ENCODE measurements at regions not wholly inside any gene's neighbourhood (a gene's known extent, or its start where the extent isn't known, plus 50 kb on each side); places are given as distances from the start of the nearest gene placed in this dataset.

DNA sequence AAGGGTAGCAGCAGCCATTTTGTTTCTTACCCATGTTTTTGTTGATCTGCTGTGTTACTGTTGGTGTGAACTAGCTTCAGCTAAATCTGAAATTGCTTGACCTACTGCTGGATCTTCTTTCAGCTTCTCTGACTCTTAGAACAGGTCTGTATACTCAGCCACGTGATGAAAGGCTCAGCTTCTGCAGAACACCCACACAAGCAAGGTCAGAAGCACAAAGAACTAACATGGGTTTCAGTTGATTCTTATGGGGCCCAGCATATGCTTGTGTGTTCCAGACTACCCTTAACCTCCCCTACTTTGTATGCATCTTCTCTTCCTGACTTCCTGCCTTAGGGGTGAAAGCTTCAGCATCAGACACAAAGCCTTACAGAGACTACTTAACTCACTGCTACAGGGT, 186.8 kb downstream of the HGF start:
- in situ Hi-C loops (cut with HindIII; ENCODE audit: low sequenced_read_pairs), result no loop called here
- TF ChIP-seq, protein P1, sequence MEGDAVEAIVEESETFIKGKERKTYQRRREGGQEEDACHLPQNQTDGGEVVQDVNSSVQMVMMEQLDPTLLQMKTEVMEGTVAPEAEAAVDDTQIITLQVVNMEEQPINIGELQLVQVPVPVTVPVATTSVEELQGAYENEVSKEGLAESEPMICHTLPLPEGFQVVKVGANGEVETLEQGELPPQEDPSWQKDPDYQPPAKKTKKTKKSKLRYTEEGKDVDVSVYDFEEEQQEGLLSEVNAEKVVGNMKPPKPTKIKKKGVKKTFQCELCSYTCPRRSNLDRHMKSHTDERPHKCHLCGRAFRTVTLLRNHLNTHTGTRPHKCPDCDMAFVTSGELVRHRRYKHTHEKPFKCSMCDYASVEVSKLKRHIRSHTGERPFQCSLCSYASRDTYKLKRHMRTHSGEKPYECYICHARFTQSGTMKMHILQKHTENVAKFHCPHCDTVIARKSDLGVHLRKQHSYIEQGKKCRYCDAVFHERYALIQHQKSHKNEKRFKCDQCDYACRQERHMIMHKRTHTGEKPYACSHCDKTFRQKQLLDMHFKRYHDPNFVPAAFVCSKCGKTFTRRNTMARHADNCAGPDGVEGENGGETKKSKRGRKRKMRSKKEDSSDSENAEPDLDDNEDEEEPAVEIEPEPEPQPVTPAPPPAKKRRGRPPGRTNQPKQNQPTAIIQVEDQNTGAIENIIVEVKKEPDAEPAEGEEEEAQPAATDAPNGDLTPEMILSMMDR (IDR thresholded peaks at IDR 0.05; ENCODE audit: low read depth, low read length), result no peak
- no peak overlapping the region for H3K4me3 ChIP-seq (ENCODE audit: low read depth, low read length)
- DNase-seq (ENCODE audit: low read depth, low spot score), result no peak

DNA sequence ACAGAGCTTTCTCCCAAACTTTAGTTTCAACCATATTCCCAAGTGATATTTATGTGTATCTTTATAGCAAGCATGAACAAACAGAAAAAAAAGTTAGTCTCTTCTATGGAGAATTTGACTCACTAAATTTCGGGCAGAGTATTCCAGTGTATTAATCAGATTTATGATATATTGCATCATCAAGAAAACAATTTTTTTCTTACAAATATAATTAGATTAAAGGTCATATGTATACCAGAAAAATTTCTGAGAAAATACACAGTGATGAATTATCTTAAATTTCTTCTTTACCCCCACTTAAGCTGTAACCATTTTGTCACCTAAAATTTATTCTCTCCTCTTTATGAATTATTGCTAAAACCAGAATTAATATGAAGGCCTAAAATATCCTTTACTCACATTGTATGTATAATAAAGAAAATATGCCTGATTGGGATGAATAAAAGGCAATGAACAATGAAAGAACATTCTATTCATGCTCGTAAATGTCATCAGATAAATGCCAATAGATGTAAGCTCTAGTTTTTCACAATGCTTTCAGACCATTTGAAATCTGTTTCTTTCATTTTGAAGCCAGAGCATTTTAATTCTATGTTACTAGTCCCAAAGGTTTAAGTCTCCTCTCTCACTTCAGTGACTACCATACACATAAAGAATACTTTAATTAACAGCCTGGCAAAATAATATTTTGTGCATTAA, 192.1 kb downstream of the HGF start:
- TF ChIP-seq, protein P1 (IDR thresholded peaks at IDR 0.05; ENCODE audit: low read depth, low read length), result no peak
- DNase-seq (ENCODE audit: low read depth, low spot score), result no peak
- in situ Hi-C loops (cut with HindIII; ENCODE audit: low sequenced_read_pairs), result no loop called here
- no peak overlapping the region for H3K4me3 ChIP-seq (ENCODE audit: low read depth, low read length)

DNA sequence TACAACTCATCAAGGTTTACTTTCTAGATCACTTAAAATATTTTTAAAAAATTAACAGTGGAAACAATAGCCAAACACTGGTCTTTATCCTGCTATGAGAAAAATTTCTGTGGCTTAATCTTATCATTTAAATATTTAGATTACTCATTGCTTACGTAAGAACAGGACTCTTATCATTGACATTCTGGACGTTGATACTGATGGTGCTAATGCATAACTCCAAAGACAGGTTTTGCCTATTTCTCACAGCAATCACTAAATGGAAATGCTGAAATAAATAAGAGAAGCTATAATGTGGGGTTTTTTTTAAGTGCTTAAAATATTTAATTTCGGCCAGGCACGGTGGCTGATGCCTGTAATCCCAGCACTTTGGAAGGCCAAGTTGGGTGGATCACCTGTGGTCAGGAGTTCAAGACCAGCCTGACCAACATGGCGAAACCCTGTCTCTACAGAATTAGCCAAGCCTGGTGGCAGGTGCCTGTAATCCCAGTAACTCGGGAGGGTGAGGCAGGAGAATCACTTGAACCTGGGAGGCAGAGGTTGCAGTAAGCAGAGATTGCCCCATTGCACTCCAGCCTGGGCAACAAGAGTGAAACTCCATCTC, 195.0 kb downstream of the HGF start:
- in situ Hi-C loops (cut with HindIII; ENCODE audit: low sequenced_read_pairs), result no loop called here
- TF ChIP-seq, protein P1 (IDR thresholded peaks at IDR 0.05; ENCODE audit: low read depth, low read length), result no peak
- no peak for DNase-seq (ENCODE audit: low read depth, low spot score)
- H3K4me3 ChIP-seq (ENCODE audit: low read depth, low read length), result no peak overlapping the region

DNA sequence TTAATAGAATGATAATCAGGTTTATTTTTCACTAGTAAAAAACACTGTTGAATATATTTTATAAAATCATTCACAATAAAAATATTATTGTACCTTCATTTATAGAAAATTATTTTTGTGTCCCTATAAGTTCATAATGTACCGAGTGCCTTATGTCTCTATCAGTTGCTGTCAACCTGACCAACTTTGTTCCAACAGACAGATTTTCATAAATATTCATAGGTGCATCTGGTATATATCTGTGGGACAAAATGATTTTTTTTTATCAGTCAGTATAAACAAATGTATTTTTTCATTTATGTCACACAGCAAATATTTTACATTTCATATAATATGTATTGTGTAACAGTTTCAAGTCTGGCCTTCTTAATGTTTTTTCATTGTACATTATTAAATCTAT, 195.9 kb downstream of the HGF start:
- TF ChIP-seq, protein P1 (IDR thresholded peaks at IDR 0.05; ENCODE audit: low read depth, low read length), result no peak
- in situ Hi-C loops (cut with HindIII; ENCODE audit: low sequenced_read_pairs), result no loop called here
- no peak for DNase-seq (ENCODE audit: low read depth, low spot score)
- H3K4me3 ChIP-seq (ENCODE audit: low read depth, low read length), result no peak overlapping the region

DNA sequence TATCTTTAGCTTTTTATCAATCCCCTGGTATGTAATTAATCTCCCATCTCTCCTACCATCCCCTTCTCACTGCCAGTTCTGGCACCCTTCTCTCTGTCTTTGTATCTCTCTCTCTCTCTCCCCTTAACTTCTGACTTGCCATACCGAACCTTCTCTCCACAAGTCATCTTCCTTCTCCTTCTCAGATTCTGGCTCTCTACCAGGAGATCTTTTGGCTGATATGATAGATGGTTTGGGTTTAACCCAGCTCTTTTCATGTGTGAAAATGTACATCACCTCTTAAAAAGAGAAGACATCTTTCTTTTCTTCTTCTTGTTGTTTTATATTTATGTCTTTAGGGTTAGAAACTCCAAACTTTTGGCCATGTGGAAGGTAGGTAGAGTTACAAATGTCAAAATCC, 196.7 kb downstream of the HGF start:
- TF ChIP-seq, protein P1 (IDR thresholded peaks at IDR 0.05; ENCODE audit: low read depth, low read length), result no peak
- DNase-seq (ENCODE audit: low read depth, low spot score), result no peak
- H3K4me3 ChIP-seq (ENCODE audit: low read depth, low read length), result no peak overlapping the region
- in situ Hi-C loops (cut with HindIII; ENCODE audit: low sequenced_read_pairs), result no loop called here

DNA sequence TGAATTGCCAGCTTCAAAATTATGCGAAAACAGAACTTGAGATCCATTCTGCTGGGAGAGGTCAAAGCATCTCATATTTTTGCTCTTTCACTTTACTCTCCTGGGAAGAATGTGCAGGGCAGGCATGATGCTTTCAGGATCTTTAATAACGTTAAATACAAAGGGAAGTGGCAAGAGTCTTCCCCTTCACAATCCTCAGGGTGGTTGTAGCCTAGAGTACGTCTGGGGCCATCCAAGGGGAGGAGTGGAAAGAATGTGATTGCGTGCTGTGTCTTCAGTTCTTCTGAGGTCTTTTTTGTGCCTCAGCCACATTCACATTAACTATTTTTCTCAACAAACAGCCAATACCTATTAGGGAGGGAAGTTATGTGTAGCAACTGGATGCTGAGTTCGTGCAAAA, 207.3 kb downstream of the HGF start:
- TF ChIP-seq, protein P1 (IDR thresholded peaks at IDR 0.05; ENCODE audit: low read depth, low read length), result no peak
- DNase-seq (ENCODE audit: low read depth, low spot score), result no peak
- H3K4me3 ChIP-seq (ENCODE audit: low read depth, low read length), result no peak overlapping the region
- in situ Hi-C loops (cut with HindIII; ENCODE audit: low sequenced_read_pairs), result no loop called here

Data from astrocyte of the spinal cord (primary cell).